ENCODE measurements at regions not wholly inside any gene's neighbourhood (a gene's known extent, or its start where the extent isn't known, plus 50 kb on each side); places are given as distances from the start of the nearest gene placed in this dataset.

- Histone ChIP-seq H3K56ac (ENCODE audit: extremely low read depth, insufficient read depth, low read length) (no peak overlapping the region), H4K20me1 (ENCODE audit: insufficient read depth, low read length) (no peaks in the 10 kb centered on the region), H3K9me1 (ENCODE audit: insufficient read depth, low read length) (peaks cover 14% of the 10 kb centered on the region), H4K91ac (ENCODE audit: insufficient read depth, low read depth, low read length) (no peak overlapping the region), H3K18ac (ENCODE audit: low read depth, low read length) (no peak overlapping the region), H3K23ac (ENCODE audit: low read depth, low read length) (no peak overlapping the region), H3K36me3 (ENCODE audit: control insufficient read depth, insufficient read depth, low read length) (no peaks in the 10 kb centered on the region), H2BK20ac (ENCODE audit: low read depth, low read length) (no peak overlapping the region), H2AK5ac (ENCODE audit: low read depth, low read length) (no peak overlapping the region), H2BK5ac (ENCODE audit: low read depth, low read length, poor library complexity, severe bottlenecking) (no peak overlapping the region), H3K9me3 (ENCODE audit: control insufficient read depth, insufficient read depth, low read length) (no peaks in the 10 kb centered on the region), H2AFZ (replicated peaks; ENCODE audit: low read length, poor library complexity) (no peak overlapping the region), H3K27me3 (ENCODE audit: control insufficient read depth, insufficient read depth, low read length) (peaks cover 7% of the 10 kb centered on the region), H3K4me1 (ENCODE audit: control insufficient read depth, insufficient read depth, low read length) (peaks cover 9% of the 10 kb centered on the region), H3K9ac (ENCODE audit: low read depth, low read length) (no peak overlapping the region), H3K14ac (replicated peaks; ENCODE audit: low read depth, low read length) (no peak overlapping the region), H3K4me2 (ENCODE audit: low read depth, low read length) (no peak overlapping the region), H4K8ac (ENCODE audit: low read depth in 2 of 2, low read length in 2 of 2) (no peak overlapping the region), H2BK120ac (ENCODE audit: low read depth, low read length) (peak overlapping the region; percentile 20; the same call in 1 of the 2 replicates), H3K79me1 (ENCODE audit: low read depth in 1 of 2, low read length in 2 of 2) (no peaks in the 10 kb centered on the region), H4K5ac (ENCODE audit: low read depth, low read length) (no peak overlapping the region), H3K27ac (ENCODE audit: insufficient read depth, low read length) (no peak overlapping the region), H2AK9ac (replicated peaks; ENCODE audit: low read depth, low read length, poor library complexity) (no peak overlapping the region), H3K4ac (ENCODE audit: low read depth, low read length) (no peak overlapping the region), H2BK15ac (ENCODE audit: low read depth, low read length) (no peak overlapping the region), H3K4me3 (ENCODE audit: insufficient read depth, low read depth, low read length) (no peak overlapping the region)
- ChIA-PET CTCF (interaction anchor here (0.7 kb wide), 1 partner anchor 98 kb away, joined by 3 read pairs; no protein-coding TSS in a partner anchor), POLR2A (ENCODE audit: unreplicated experiment) (no interaction called here)
- DNase-seq: peak; percentile 61
- in situ Hi-C loops (cut with MboI; ENCODE audit: low sequenced_read_pairs): no loop called here
- TF ChIP-seq MAZ (IDR thresholded peaks at IDR 0.05; ENCODE audit: borderline replicate concordance, low read depth, low read length) (no peak), POLR2A (IDR thresholded peaks at IDR 0.05; ENCODE audit: low read depth, low read length) (no peak), CHD1 (IDR thresholded peaks at IDR 0.05; ENCODE audit: low read depth, low read length) (no peak), FOS (IDR thresholded peaks at IDR 0.05; ENCODE audit: low read depth, low read length) (no peak; the same call in 1 of the 2 replicates), BHLHE40 (IDR thresholded peaks at IDR 0.05; ENCODE audit: low read depth, low read length) (no peak), ELK1 (IDR thresholded peaks at IDR 0.05; ENCODE audit: borderline replicate concordance, low read depth, low read length) (no peak), USF2 (IDR thresholded peaks at IDR 0.05; ENCODE audit: low read depth, low read length) (no peak), RCOR1 (IDR thresholded peaks at IDR 0.05; ENCODE audit: insufficient replicate concordance, low read length) (no peak), RAD21 (IDR thresholded peaks at IDR 0.05; ENCODE audit: low read length) (no peak), SMC3 (IDR thresholded peaks at IDR 0.05; ENCODE audit: low read depth, low read length) (no peak), MAFK (IDR thresholded peaks at IDR 0.05; ENCODE audit: low read depth, low read length) (no peak), MXI1 (IDR thresholded peaks at IDR 0.05; ENCODE audit: borderline replicate concordance, low read depth, low read length) (no peak), RFX5 (IDR thresholded peaks at IDR 0.05; ENCODE audit: low read depth, low read length) (no peak), CEBPB (IDR thresholded peaks at IDR 0.05; ENCODE audit: low read depth, low read length) (no peak)
- TF ChIP-seq, protein P1, sequence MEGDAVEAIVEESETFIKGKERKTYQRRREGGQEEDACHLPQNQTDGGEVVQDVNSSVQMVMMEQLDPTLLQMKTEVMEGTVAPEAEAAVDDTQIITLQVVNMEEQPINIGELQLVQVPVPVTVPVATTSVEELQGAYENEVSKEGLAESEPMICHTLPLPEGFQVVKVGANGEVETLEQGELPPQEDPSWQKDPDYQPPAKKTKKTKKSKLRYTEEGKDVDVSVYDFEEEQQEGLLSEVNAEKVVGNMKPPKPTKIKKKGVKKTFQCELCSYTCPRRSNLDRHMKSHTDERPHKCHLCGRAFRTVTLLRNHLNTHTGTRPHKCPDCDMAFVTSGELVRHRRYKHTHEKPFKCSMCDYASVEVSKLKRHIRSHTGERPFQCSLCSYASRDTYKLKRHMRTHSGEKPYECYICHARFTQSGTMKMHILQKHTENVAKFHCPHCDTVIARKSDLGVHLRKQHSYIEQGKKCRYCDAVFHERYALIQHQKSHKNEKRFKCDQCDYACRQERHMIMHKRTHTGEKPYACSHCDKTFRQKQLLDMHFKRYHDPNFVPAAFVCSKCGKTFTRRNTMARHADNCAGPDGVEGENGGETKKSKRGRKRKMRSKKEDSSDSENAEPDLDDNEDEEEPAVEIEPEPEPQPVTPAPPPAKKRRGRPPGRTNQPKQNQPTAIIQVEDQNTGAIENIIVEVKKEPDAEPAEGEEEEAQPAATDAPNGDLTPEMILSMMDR (conservative IDR thresholded peaks at IDR 0.05; ENCODE audit: low read depth, low read length): no peak
- BruUV-seq (replicated peaks): no TSS peak
- peak; percentile 61 for ATAC-seq (ENCODE audit: low read depth)
- dilution Hi-C loops (cut with HindIII; ENCODE audit: low sequenced_read_pairs, unreplicated experiment): no loop called here
- intact Hi-C loops (cut with micrococcal nuclease): loop anchor here (10.0 kb wide), 1 partner anchor 233 kb away; no protein-coding TSS in a partner anchor
- WGBS, 2 experiments (ENCODE audit: extremely low coverage in 2 of 2, insufficient read length in 1 of 2): no CpG with 5 or more reads among the region's 2 CpGs
These were observed 158.1 kb downstream of the IRS2 start for GRCh38 chr13:109628251-109628699.

Measured in IMR-90 (cell line).